CD14-positive monocyte (primary cell): ENCODE measurements at regions not wholly inside any gene's neighbourhood (a gene's known extent, or its start where the extent isn't known, plus 50 kb on each side); places are given as distances from the start of the nearest gene placed in this dataset.

Experiments used
- DNase-seq, 3 donors: peaks; one replicate each; pipeline ENCODE4 v3.0.0-alpha.2; 2011 to 2022
- H2AFZ ChIP-seq: 2 replicates; pipeline ENCODE4 v1.6.0; 2012; ENCODE audit warnings: mild to moderate bottlenecking, low read depth, low read length, inconsistent platforms; ENCODE audit not compliant: insufficient read depth, poor library complexity, severe bottlenecking
- H3K27ac ChIP-seq, 2 donors: 1 replicate in 1 of 2; 2 replicates in 1 of 2; pipeline ENCODE4 v1.5.1; 2012 to 2013; ENCODE audit warnings: low read length in 2 of 2, control low read depth in 1 of 2, inconsistent platforms in 1 of 2, low read depth in 1 of 2, mild to moderate bottlenecking in 1 of 2
- H3K27me3 ChIP-seq, 2 donors: one replicate each; pipeline versions ENCODE4 v1.6.0 to v1.6.1; 2011 to 2013; ENCODE audit warnings: low read length in 2 of 2; ENCODE audit not compliant: control insufficient read depth in 2 of 2, insufficient read depth in 2 of 2
- H3K36me3 ChIP-seq, 2 donors: replicated peaks in 1 of 2; 1 replicate in 1 of 2; 2 replicates in 1 of 2; pipeline versions ENCODE4 v1.5.1 to v1.6.1; 2012 to 2013; ENCODE audit warnings: low read length in 2 of 2, control low read depth in 1 of 2, inconsistent platforms in 1 of 2, mild to moderate bottlenecking in 1 of 2; ENCODE audit not compliant: insufficient read depth in 2 of 2, control insufficient read depth in 1 of 2
- H3K4me1 ChIP-seq, 2 donors: 1 replicate in 1 of 2; 2 replicates in 1 of 2; pipeline versions ENCODE4 v1.5.1 to v1.6.1; 2012 to 2013; ENCODE audit warnings: low read length in 2 of 2, control low read depth in 1 of 2, inconsistent platforms in 1 of 2, mild to moderate bottlenecking in 1 of 2, moderate library complexity in 1 of 2; ENCODE audit not compliant: insufficient read depth in 2 of 2, control insufficient read depth in 1 of 2
- H3K4me2 ChIP-seq: replicated peaks from 2 replicates; pipeline ENCODE3; 2012; ENCODE audit warnings: low read length, moderate library complexity, mild to moderate bottlenecking; ENCODE audit not compliant: poor library complexity, severe bottlenecking; ENCODE audit errors: extremely low read depth
- H3K4me3 ChIP-seq, 3 experiments: fragments of 200-600 bp in 1 of 3; sonication (generic) in 1 of 3; replicated peaks in 1 of 3; 1 replicate in 2 of 3; 2 replicates in 1 of 3; pipeline ENCODE4 v1.5.1; 2011 to 2013; ENCODE audit warnings: low read length in 3 of 3, mild to moderate bottlenecking in 3 of 3, control low read depth in 2 of 3, low read depth in 2 of 3, inconsistent platforms in 1 of 3, moderate library complexity in 1 of 3
- H3K79me2 ChIP-seq: 2 replicates; pipeline ENCODE4 v1.6.0; 2012; ENCODE audit warnings: mild to moderate bottlenecking, control low read depth, inconsistent platforms, low read length, moderate library complexity; ENCODE audit not compliant: insufficient read depth
- H3K9ac ChIP-seq: 2 replicates; pipeline ENCODE4 v1.6.0; 2017; ENCODE audit warnings: low read length, mild to moderate bottlenecking; ENCODE audit not compliant: insufficient read depth, poor library complexity, severe bottlenecking
- H3K9me3 ChIP-seq, 2 donors: replicated peaks in 1 of 2; 1 replicate in 1 of 2; 2 replicates in 1 of 2; pipeline versions ENCODE4 v1.5.1 to v1.6.1; 2012 to 2013; ENCODE audit warnings: low read length in 2 of 2, control low read depth in 1 of 2; ENCODE audit not compliant: control insufficient read depth in 1 of 2, insufficient read depth in 1 of 2
- H4K20me1 ChIP-seq: 2 replicates; pipeline ENCODE4 v1.6.0; 2012; ENCODE audit warnings: mild to moderate bottlenecking, low read length, control low read depth, moderate library complexity; ENCODE audit not compliant: insufficient read depth
- H3K27ac Mint-ChIP-seq, 7 donors: one replicate each; pipeline ENCODE4 v1.8.0; 2020; ENCODE audit warnings: mild to moderate bottlenecking in 7 of 7, mixed read lengths in 7 of 7, moderate library complexity in 6 of 7, inconsistent platforms in 2 of 7
- H3K27me3 Mint-ChIP-seq, 3 donors: one replicate each; pipeline ENCODE4 v1.8.0; 2021 to 2022; ENCODE audit warnings: low read depth in 3 of 3, mild to moderate bottlenecking in 3 of 3, mixed read lengths in 3 of 3, moderate library complexity in 3 of 3, inconsistent platforms in 1 of 3
- H3K36me3 Mint-ChIP-seq, 2 donors: one replicate each; pipeline ENCODE4 v1.8.0; 2020; ENCODE audit warnings: mixed read lengths in 2 of 2, inconsistent platforms in 1 of 2, mild to moderate bottlenecking in 1 of 2
- H3K4me1 Mint-ChIP-seq: one replicate; pipeline ENCODE4 v1.8.0; 2020; ENCODE audit warnings: mild to moderate bottlenecking, mixed read lengths
- H3K4me3 Mint-ChIP-seq, 2 donors: one replicate each; pipeline ENCODE4 v1.8.0; 2020; ENCODE audit warnings: mild to moderate bottlenecking in 2 of 2, mixed read lengths in 2 of 2, moderate library complexity in 1 of 2
- H3K9me3 Mint-ChIP-seq, 7 donors: one replicate each; pipeline ENCODE4 v1.8.0; 2020 to 2022; ENCODE audit warnings: mixed read lengths in 7 of 7, mild to moderate bottlenecking in 6 of 7, moderate library complexity in 6 of 7, inconsistent platforms in 2 of 7
- WGBS: methylation state at CpG from one replicate; pipeline ENCODE4 v1.1.5; 2013; ENCODE audit warnings: missing lambda C conversion rate; ENCODE audit not compliant: insufficient coverage; 5-methylcytosine and 5-hydroxymethylcytosine counted together
- intact Hi-C, 2 donors: fragments of 100-400 bp; cut with micrococcal nuclease; formaldehyde crosslinking; loops; one replicate each; pipeline versions ENCODE4 v1.15.0 to v1.15.1; 2023
- TF ChIP-seq, protein P1 (sequence below): fragments of 200-600 bp; IDR thresholded peaks from one replicate; pipeline ENCODE4 v1.8.0; 2022; ENCODE audit warnings: antibody characterized with exemption, mild to moderate bottlenecking

DNA sequence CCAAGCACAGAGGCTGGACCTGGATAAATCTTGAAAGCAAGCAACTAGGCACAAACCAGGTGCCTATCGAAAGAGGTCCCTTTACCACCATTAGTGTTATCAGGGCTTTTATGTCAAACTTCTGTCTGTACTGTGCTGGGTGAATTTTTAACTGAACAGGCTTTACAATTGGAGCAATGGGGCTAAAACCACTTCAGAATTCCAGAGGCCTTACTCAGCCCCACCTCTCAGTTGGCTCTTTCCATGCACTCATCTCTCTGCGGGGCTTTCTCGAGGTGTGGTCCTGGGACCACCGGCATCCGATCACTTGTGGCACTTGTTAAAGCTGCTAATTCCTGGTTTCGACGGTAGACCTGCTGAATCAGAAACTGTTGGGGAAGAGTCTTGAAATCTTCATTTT, 232.5 kb downstream of the SOX4 start:
- Mint-ChIP-seq H3K4me1 (peaks cover 3% of the 10 kb centered on the region), H3K27me3 (peaks cover 0 to 2% (median 0%) of the 10 kb centered on the region in 3 donors), H3K4me3 (no peak overlapping the region), H3K9me3 (peaks cover 0 to 1% (median 0%) of the 10 kb centered on the region in 7 donors), H3K36me3 (no peaks in the 10 kb centered on the region), H3K27ac (no peak overlapping the region)
- TF ChIP-seq, protein P1, sequence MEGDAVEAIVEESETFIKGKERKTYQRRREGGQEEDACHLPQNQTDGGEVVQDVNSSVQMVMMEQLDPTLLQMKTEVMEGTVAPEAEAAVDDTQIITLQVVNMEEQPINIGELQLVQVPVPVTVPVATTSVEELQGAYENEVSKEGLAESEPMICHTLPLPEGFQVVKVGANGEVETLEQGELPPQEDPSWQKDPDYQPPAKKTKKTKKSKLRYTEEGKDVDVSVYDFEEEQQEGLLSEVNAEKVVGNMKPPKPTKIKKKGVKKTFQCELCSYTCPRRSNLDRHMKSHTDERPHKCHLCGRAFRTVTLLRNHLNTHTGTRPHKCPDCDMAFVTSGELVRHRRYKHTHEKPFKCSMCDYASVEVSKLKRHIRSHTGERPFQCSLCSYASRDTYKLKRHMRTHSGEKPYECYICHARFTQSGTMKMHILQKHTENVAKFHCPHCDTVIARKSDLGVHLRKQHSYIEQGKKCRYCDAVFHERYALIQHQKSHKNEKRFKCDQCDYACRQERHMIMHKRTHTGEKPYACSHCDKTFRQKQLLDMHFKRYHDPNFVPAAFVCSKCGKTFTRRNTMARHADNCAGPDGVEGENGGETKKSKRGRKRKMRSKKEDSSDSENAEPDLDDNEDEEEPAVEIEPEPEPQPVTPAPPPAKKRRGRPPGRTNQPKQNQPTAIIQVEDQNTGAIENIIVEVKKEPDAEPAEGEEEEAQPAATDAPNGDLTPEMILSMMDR: no peak
- DNase-seq: no peak
- Histone ChIP-seq H3K4me1 (peaks cover 0 to 9% of the 10 kb centered on the region in 2 donors), H3K36me3 (no peaks in the 10 kb centered on the region), H2AFZ (no peak overlapping the region), H4K20me1 (no peaks in the 10 kb centered on the region), H3K4me2 (no peak overlapping the region), H3K79me2 (no peaks in the 10 kb centered on the region), H3K4me3 (no peak overlapping the region), H3K27me3 (no peaks in the 10 kb centered on the region), H3K27ac (no peak overlapping the region), H3K9ac (no peak overlapping the region), H3K9me3 (no peaks in the 10 kb centered on the region)
- WGBS: 100% methylated on average over 2 of the region's 7 CpGs
- intact Hi-C loops: no loop called here

DNA sequence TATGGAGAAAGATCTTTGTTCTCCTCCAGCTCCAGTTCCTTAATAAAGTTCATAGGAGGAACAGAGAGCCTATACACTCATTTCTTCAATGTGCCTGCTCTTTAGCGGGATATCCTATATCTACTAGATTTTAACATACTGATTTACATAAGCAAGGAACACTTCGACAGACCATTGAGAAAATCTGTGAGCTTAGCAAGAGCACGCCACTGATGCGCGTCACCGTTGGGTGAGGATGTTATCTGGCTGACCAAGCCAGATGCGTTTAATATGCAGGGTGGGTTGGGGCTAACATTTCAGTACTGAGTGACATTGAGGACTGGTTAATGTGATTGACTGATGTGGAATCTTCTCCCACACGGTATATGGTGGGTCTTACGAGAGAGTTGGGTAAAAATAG, 233.4 kb downstream of the SOX4 start:
- Histone ChIP-seq H3K4me1 (peaks cover 3 to 13% of the 10 kb centered on the region in 2 donors), H4K20me1 (no peaks in the 10 kb centered on the region), H3K36me3 (no peaks in the 10 kb centered on the region), H3K9me3 (no peaks in the 10 kb centered on the region), H3K79me2 (no peaks in the 10 kb centered on the region), H3K27me3 (no peaks in the 10 kb centered on the region), H2AFZ (no peak overlapping the region), H3K27ac (no peak overlapping the region), H3K9ac (no peak overlapping the region), H3K4me2 (no peak overlapping the region), H3K4me3 (no peak overlapping the region)
- no peak overlapping the region for H3K4me3 Mint-ChIP-seq
- 94% methylated on average over 7 of the region's 9 CpGs for WGBS
- DNase-seq: no peak
- peaks cover 0 to 2% (median 2%) of the 10 kb centered on the region in 3 donors for H3K27me3 Mint-ChIP-seq
- H3K27ac Mint-ChIP-seq: no peak overlapping the region
- TF ChIP-seq, protein P1: no peak
- no peaks in the 10 kb centered on the region for H3K36me3 Mint-ChIP-seq
- peaks cover 10% of the 10 kb centered on the region for H3K4me1 Mint-ChIP-seq
- H3K9me3 Mint-ChIP-seq: peaks cover 0 to 1% (median 0%) of the 10 kb centered on the region in 7 donors
- intact Hi-C loops: no loop called here
